GM13977 (cell line): ENCODE measurements at regions not wholly inside any gene's neighbourhood (a gene's known extent, or its start where the extent isn't known, plus 50 kb on each side); places are given as distances from the start of the nearest gene placed in this dataset.

Experiments used
- DNase-seq: peaks from one replicate; pipeline ENCODE4 v3.0.0; 2012; ENCODE audit warnings: low spot score
- CTCF ChIP-seq: IDR thresholded peaks from 2 replicates; pipeline ENCODE4 v1.5.1; 2012; ENCODE audit warnings: mild to moderate bottlenecking, control low read depth; ENCODE audit not compliant: insufficient read depth; ENCODE audit errors: extremely low read depth, missing control alignments
- in situ Hi-C: fragments of 300-500 bp; cut with MboI; formaldehyde crosslinking; loops from one replicate; pipeline ENCODE4 v1.12.0; 2022; ENCODE audit warnings: low sequenced_read_pairs, low pct_unique_long_range_greater_than_20kb, mixed read lengths, inconsistent platforms; ENCODE audit not compliant: unreplicated experiment

GRCh38 chr14:23707415-23707814 is 71.3 kb downstream of the DHRS2 start:
- TF ChIP-seq CTCF: no peak
- in situ Hi-C loops: no loop called here
- DNase-seq: no peak

GRCh38 chr14:23708343-23708742 is 72.2 kb downstream of the DHRS2 start:
- TF ChIP-seq CTCF: no peak
- DNase-seq: no peak
- in situ Hi-C loops: no loop called here

GRCh38 chr14:23709923-23710322 is 73.8 kb downstream of the DHRS2 start:
- in situ Hi-C loops: no loop called here
- TF ChIP-seq CTCF: no peak
- no peak for DNase-seq

GRCh38 chr14:23712287-23712686 is 76.1 kb downstream of the DHRS2 start:
- in situ Hi-C loops: no loop called here
- TF ChIP-seq CTCF: no peak
- DNase-seq: no peak

GRCh38 chr14:23719225-23719985 is 83.2 kb downstream of the DHRS2 start:
- no peak for DNase-seq
- in situ Hi-C loops: no loop called here

GRCh38 chr14:23722675-23723074 is 86.5 kb downstream of the DHRS2 start:
- in situ Hi-C loops: no loop called here
- TF ChIP-seq CTCF: no peak

More at GRCh38 chr14:23719225-23719985, 83.2 kb downstream of the DHRS2 start:
- TF ChIP-seq CTCF: no peak

More at GRCh38 chr14:23722675-23723074, 86.5 kb downstream of the DHRS2 start:
- no peak for DNase-seq
